Left ventricle myocardium inferior (tissue), 1 donor: ENCODE measurements at regions not wholly inside any gene's neighbourhood (a gene's known extent, or its start where the extent isn't known, plus 50 kb on each side); places are given as distances from the start of the nearest gene placed in this dataset.

Source experiments
- DNase-seq: peaks from one replicate; pipeline ENCODE4 v3.0.0-alpha.2; 2020
- H3K27ac ChIP-seq: fragments of 200-600 bp; replicated peaks from 2 replicates; pipeline ENCODE4 v1.8.0; 2021
- H3K27me3 ChIP-seq: fragments of 200-600 bp; 2 replicates; pipeline ENCODE4 v1.8.0; 2021; ENCODE audit warnings: low read depth
- H3K36me3 ChIP-seq: fragments of 200-600 bp; 2 replicates; pipeline ENCODE4 v1.8.0; 2021
- H3K4me1 ChIP-seq: fragments of 200-600 bp; 2 replicates; pipeline ENCODE4 v1.8.0; 2021
- H3K4me3 ChIP-seq: fragments of 200-600 bp; 2 replicates; pipeline ENCODE4 v1.8.0; 2021; ENCODE audit warnings: mild to moderate bottlenecking, moderate library complexity
- H3K9me3 ChIP-seq: fragments of 200-600 bp; replicated peaks from 2 replicates; pipeline ENCODE4 v1.8.0; 2021
- CTCF ChIP-seq: fragments of 200-600 bp; IDR thresholded peaks from 2 replicates; pipeline ENCODE4 v1.8.0; 2021; ENCODE audit warnings: antibody characterized with exemption, mild to moderate bottlenecking, borderline replicate concordance
- intact Hi-C: fragments of 100-400 bp; cut with micrococcal nuclease; formaldehyde crosslinking; loops from one replicate; pipeline ENCODE4 v1.11.0; 2022
- donor health status: DM: no; HTN: yes; CAD: no; lungs with severe emphysema.

- no peak for DNase-seq
- Histone ChIP-seq H3K4me1 (peaks cover 4% of the 10 kb centered on the region), H3K36me3 (no peaks in the 10 kb centered on the region), H3K27ac (no peak overlapping the region), H3K9me3 (no peaks in the 10 kb centered on the region), H3K27me3 (no peaks in the 10 kb centered on the region), H3K4me3 (no peak overlapping the region)
- no peak for TF ChIP-seq CTCF
- intact Hi-C loops, result no loop called here
Observed at GRCh38 chr2:15804691-15805090, 135.7 kb upstream of the MYCN start.

GRCh38 chr2:15805206-15805605 lies 135.1 kb upstream of the MYCN start:
- H3K4me3 ChIP-seq, result no peak overlapping the region
- no peaks in the 10 kb centered on the region for H3K27me3 ChIP-seq
- no peak for DNase-seq
- no peaks in the 10 kb centered on the region for H3K4me1 ChIP-seq
- H3K36me3 ChIP-seq, result no peaks in the 10 kb centered on the region
- no peak overlapping the region for H3K27ac ChIP-seq
- TF ChIP-seq CTCF, result no peak
- no peaks in the 10 kb centered on the region for H3K9me3 ChIP-seq
- intact Hi-C loops, result no loop called here

- no peaks in the 10 kb centered on the region for H3K9me3 ChIP-seq
- no peak for DNase-seq
- H3K4me3 ChIP-seq, result no peak overlapping the region
- peaks cover 4% of the 10 kb centered on the region for H3K4me1 ChIP-seq
- H3K27ac ChIP-seq, result no peak overlapping the region
- no peak for TF ChIP-seq CTCF
- intact Hi-C loops, result no loop called here
- H3K36me3 ChIP-seq, result no peaks in the 10 kb centered on the region
- H3K27me3 ChIP-seq, result no peaks in the 10 kb centered on the region
Observed at GRCh38 chr2:15805772-15806171, 134.6 kb upstream of the MYCN start.

GRCh38 chr2:15806801-15807417 lies 133.4 kb upstream of the MYCN start:
- no peaks in the 10 kb centered on the region for H3K9me3 ChIP-seq
- H3K36me3 ChIP-seq, result no peaks in the 10 kb centered on the region
- no peak for DNase-seq
- no peak overlapping the region for H3K4me3 ChIP-seq
- TF ChIP-seq CTCF, result no peak
- H3K27ac ChIP-seq, result no peak overlapping the region
- intact Hi-C loops, result no loop called here
- peaks cover 11% of the 10 kb centered on the region for H3K4me1 ChIP-seq
- H3K27me3 ChIP-seq, result no peaks in the 10 kb centered on the region

GRCh38 chr2:15807418-15808203 lies 132.7 kb upstream of the MYCN start:
- no peaks in the 10 kb centered on the region for H3K27me3 ChIP-seq
- no peak for TF ChIP-seq CTCF
- no peak overlapping the region for H3K4me3 ChIP-seq
- no peak overlapping the region for H3K27ac ChIP-seq
- peaks cover 11% of the 10 kb centered on the region for H3K4me1 ChIP-seq
- no peak for DNase-seq
- intact Hi-C loops, result no loop called here
- no peaks in the 10 kb centered on the region for H3K9me3 ChIP-seq
- no peaks in the 10 kb centered on the region for H3K36me3 ChIP-seq
